ENCODE measurements at regions not wholly inside any gene's neighbourhood (a gene's known extent, or its start where the extent isn't known, plus 50 kb on each side); places are given as distances from the start of the nearest gene placed in this dataset.

DNA sequence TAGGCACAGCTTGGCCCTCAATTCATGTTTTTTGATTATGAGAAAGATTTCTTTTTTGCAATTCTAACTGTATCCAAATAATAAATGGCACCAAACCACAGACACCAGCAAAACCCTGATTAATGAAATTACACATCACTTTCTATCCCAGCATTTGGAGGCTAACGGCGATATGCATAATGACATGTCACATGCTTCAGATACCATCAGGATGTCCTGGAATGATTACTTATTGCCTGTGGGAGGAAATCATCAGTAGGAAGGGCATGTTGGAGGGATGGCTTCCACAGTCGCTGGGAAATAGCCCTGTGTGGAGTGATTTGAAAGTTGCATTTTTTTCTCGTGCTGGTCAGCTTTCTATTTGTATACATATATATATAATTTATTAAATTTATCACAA lies 121.7 kb downstream of the CMPK2 start:
- no peak for TF ChIP-seq FOXP2 (optimal IDR thresholded peaks at IDR 0.05; ENCODE audit: borderline replicate concordance, extremely low read depth, extremely low read length, insufficient read depth)
- TF ChIP-seq POLR2AphosphoS5 (IDR thresholded peaks at IDR 0.05; ENCODE audit: low read depth, low read length), result no peak
- no peak for TF ChIP-seq TAF1 (IDR thresholded peaks at IDR 0.05; ENCODE audit: borderline replicate concordance, insufficient read depth, low read length)
- no peak for TF ChIP-seq SIN3A (IDR thresholded peaks at IDR 0.05; ENCODE audit: borderline replicate concordance, insufficient read depth, low read length)
- no peak for TF ChIP-seq REST (IDR thresholded peaks at IDR 0.05; ENCODE audit: insufficient read depth in 1 of 2, low read depth in 2 of 2, low read length in 2 of 2)

DNA sequence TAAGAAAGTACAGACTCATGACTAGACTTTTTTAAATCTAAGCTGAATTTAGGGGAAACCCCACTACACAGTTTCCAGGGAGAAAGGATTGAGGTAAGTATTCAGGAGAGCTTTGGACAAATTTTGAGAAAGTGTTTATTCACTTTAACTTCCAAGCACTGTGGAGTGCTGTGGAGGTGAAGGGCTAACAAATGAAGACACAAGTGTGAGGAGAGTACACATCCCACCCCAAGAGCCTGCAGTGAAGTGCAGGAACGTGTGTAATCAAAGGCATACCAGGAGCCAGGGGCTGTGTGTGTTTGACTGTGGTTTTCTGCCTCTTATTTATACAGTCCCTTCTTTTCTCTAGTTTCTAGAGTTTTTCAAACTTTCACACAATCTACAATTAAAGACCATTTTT lies 118.3 kb downstream of the CMPK2 start:
- TF ChIP-seq SIN3A (IDR thresholded peaks at IDR 0.05; ENCODE audit: borderline replicate concordance, insufficient read depth, low read length) (no peak), REST (IDR thresholded peaks at IDR 0.05; ENCODE audit: insufficient read depth in 1 of 2, low read depth in 2 of 2, low read length in 2 of 2) (no peak), POLR2AphosphoS5 (IDR thresholded peaks at IDR 0.05; ENCODE audit: low read depth, low read length) (no peak), FOXP2 (optimal IDR thresholded peaks at IDR 0.05; ENCODE audit: borderline replicate concordance, extremely low read depth, extremely low read length, insufficient read depth) (no peak), TAF1 (IDR thresholded peaks at IDR 0.05; ENCODE audit: borderline replicate concordance, insufficient read depth, low read length) (no peak)

DNA sequence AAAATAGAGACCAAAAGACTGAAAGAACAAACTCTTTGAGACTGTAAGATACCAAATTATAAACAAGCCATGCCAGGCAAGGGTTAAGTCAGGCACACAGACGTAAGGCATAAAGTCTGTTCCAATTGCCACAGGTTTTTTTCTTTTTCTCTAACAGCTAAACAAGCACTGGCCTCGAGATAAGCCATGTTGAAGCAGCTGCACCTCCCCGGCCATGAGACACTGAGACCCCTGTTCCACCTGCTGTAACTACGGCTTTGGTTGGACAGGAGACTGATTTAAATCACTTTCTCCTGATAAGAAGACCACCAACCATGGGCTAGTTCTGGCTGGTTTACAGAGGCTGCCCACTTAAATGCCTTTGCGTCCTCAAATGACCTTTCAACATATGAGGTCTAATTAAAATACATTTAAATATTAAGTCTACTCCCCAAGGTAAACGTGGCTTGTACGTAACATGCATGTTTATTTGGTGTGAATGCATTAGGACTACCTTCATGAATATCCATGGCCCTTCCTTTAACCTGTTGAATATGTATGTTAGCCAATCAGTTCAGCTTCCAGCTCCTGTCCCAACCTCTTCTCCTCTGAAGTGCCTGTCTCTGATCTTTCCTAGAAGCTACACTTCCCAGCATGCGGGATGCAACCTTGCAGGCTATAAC lies 117.2 kb downstream of the CMPK2 start:
- no peak for TF ChIP-seq REST (IDR thresholded peaks at IDR 0.05; ENCODE audit: insufficient read depth in 1 of 2, low read depth in 2 of 2, low read length in 2 of 2)
- no peak for TF ChIP-seq TAF1 (IDR thresholded peaks at IDR 0.05; ENCODE audit: borderline replicate concordance, insufficient read depth, low read length)
- TF ChIP-seq SIN3A (IDR thresholded peaks at IDR 0.05; ENCODE audit: borderline replicate concordance, insufficient read depth, low read length), result no peak
- TF ChIP-seq FOXP2 (optimal IDR thresholded peaks at IDR 0.05; ENCODE audit: borderline replicate concordance, extremely low read depth, extremely low read length, insufficient read depth), result no peak
- no peak for TF ChIP-seq POLR2AphosphoS5 (IDR thresholded peaks at IDR 0.05; ENCODE audit: low read depth, low read length)

GRCh38 chr2:6749962-6750361 lies 115.7 kb downstream of the CMPK2 start:
- TF ChIP-seq SIN3A (IDR thresholded peaks at IDR 0.05; ENCODE audit: borderline replicate concordance, insufficient read depth, low read length), result no peak
- no peak for TF ChIP-seq FOXP2 (optimal IDR thresholded peaks at IDR 0.05; ENCODE audit: borderline replicate concordance, extremely low read depth, extremely low read length, insufficient read depth)
- no peak for TF ChIP-seq REST (IDR thresholded peaks at IDR 0.05; ENCODE audit: insufficient read depth in 1 of 2, low read depth in 2 of 2, low read length in 2 of 2)
- no peak for TF ChIP-seq TAF1 (IDR thresholded peaks at IDR 0.05; ENCODE audit: borderline replicate concordance, insufficient read depth, low read length)
- TF ChIP-seq POLR2AphosphoS5 (IDR thresholded peaks at IDR 0.05; ENCODE audit: low read depth, low read length), result no peak

All from PFSK-1 (cell line).